ENCODE measurements at regions not wholly inside any gene's neighbourhood (a gene's known extent, or its start where the extent isn't known, plus 50 kb on each side); places are given as distances from the start of the nearest gene placed in this dataset.

DNA sequence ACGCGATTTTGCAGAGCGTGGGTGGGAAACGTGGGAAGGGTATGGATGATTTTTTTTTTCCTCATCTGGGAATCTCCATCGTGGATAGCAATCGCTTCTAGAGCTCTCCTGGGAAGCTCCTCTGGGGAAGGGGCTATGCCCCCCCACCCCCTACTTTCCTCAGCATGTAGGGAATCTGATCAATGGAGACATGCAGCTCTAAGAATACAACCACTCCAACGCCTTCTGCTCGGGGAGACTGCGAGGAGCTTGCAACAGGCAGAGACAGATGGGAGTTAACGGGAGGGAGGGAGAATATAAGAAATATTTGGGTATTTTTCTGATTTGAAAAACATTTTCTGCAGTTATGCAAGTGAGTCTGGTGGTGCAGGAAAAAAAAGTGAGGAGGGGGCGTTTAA, 104.6 kb upstream of the HSD17B12 start:
- DNase-seq: no peak

DNA sequence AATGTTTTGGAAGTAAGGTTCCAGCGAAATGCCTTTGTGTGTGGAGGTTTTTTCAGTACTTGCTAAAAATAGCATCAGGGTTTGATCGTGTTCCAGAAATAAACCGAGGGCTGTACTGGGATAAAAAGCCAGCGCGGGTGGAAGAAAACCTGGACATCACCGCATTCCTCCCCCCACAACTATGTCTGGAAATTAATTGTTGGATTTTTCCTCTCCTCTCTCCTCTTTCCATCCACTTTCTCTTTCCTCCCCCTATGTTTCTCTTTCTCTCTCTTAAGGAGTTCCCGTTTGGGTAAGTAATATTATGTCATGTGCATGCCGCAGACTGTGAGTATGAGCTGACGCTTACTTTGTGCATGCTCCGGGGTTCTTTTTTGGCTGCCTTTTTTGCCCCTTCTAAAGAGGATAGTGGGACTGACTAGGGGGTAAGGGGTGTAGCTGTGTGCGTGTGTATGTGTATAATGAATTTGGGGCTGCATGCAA, 104.2 kb upstream of the HSD17B12 start:
- no peak for DNase-seq

DNA sequence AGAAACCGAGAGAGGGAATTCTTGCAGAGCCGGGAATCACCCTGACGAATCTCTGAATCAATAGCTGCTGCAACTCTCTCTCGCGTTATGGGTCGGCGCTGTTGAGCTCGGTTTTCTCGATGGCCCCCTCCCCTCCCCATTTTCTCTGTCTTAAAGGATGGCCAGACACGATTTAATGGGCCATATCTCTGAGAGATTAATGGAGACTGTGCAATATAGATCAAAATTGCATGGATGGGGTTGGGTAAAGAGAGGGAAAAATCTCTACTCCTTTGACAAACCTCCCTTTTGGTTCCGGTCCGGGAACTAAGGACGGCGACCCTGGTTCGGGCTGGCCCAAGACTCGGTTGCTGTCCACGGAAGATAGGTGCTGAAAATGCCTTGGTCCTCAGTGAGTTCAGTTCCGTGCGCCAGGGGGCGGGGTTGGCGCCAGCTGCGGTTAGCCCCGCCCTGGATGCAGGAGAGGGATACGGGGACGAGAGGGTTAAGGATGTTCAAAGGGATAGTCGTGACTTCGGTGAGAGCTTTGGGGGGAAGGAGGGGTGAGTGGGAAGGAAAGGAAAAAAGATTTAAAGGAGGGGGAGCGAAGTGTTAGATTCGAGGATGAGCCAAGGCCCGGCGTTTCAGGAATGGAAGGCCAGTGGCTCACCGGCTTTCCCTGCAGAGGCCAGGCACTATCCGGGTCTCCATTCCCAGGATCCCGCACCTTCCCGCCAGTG, 103.6 kb upstream of the HSD17B12 start:
- peak in 1 of 2 donors; percentile 27 for DNase-seq

DNA sequence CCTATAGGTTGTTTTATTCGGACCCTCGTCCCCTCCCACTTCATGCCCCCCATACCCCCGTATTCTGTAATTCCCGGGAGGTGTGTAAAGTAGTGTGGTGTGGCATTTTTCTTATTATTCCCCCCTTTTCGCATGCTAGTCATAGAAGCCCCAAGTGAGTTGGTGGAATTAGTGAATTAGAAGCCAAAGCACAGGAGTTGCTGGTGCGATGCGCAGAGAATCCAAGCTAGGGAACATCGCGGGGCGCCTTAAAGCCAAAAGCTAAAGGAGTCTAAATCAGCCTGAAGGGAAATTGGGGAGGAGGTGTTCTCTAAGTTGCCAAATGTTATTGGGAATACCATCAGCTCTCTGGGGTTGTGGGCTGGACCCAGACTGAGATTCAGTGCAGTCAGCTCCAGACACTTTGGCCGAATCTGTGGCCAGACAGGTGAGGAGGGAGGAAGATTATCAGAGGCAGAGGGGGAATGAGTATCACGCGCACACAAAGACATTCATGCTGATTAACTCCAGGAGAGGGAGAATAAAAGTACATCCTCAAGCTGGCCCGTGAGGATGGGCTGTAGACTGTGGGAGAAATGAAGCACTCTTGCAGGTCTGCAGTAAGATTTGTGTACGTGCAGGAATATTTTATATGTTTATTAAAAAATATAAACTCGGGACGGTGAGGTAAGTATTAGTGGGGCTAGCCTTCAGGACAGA, 102.8 kb upstream of the HSD17B12 start:
- no peak for DNase-seq

DNA sequence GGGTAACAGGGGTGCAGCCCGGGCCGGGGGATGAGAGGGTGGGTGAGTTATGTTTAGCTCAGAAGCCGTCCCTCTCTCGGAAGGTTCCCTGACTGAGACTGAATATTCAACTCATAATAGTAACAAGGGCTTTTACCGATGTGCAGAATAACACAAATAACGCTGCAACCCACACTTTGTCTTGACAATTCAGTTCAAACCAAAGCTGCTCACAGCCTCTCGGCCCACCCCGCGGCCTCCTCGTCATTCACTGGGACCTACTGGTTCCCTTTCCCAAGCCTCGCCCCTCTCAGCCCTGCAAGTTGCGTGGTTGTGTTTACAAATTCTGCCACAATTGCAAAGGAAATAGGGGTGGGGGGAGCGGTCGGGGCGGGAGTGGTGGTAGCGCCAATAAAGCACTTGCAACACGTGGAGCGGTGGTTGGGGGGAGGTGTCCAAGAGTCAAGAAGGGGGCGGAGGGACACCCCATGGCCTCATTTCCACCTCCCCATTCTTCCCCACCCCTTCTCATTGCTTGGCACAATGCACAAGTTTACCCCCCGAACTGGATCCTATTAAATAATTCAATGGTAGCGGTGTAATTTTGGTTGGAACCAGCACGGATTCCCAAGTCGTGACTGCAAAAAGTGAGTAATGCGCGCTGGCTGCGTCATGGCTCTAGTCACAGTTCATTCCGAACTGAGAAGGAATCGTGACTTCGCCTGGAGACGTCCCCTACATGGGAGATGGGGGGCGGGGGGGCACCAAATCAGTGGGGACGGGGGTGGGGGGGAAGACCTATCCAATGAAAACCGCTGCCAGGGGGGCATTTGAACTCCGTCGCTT, 102.0 kb upstream of the HSD17B12 start:
- no peak for DNase-seq

DNA sequence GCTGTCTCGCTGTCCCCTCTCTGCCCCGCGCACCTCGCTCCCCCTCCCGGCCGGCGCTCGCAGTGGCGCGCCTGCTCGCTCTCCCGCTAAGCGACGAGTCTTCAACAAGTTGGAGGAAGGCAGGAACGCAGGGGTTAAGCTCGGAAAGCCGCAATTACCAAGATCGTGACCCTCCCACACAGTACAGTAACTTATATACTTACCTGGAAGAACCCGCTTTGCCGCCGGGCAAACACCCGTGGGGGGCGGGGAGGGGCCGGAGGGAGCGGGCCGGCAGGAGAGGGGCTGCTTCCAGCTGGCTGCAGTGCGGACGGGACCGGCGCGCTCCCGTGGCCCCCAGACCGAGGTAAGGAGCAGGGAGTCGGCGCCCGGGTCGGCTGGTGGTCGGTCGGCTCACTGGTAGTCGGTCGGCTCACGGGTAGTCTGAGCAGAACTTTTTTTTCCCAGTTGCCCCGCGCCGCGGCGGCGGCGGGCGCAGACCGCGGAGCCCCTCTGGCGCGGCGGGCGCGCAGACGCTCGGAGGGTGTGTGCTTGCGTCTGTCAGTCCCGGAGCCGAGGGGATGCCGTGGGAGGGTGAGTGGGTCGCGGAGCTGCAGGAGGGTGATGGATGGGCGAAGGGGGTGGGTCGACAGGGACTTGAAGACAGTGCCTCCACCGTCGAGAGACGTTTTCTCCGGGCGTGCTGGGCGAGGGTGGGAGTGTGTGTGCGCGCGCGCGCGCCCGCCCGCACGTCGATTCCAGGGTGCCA, 101.2 kb upstream of the HSD17B12 start:
- no peak for DNase-seq

DNA sequence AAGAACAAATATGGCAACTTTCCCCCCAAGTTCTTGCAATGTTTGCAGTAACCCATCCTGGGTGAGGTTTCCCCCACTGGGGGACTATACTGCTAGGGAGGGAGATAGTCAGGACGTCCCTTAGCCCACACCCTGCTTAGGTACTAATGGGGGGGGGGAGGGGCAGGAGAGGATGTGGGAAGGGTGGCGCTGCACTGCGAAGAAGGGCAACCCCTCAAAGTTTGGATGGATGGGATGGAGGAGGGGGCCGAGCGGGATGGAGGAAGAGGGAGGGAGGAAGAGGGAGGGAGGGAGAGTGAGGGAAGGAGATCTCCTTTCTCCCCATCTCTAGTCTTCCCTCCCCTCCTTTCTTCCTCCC, 100.6 kb upstream of the HSD17B12 start:
- no peak for DNase-seq

DNA sequence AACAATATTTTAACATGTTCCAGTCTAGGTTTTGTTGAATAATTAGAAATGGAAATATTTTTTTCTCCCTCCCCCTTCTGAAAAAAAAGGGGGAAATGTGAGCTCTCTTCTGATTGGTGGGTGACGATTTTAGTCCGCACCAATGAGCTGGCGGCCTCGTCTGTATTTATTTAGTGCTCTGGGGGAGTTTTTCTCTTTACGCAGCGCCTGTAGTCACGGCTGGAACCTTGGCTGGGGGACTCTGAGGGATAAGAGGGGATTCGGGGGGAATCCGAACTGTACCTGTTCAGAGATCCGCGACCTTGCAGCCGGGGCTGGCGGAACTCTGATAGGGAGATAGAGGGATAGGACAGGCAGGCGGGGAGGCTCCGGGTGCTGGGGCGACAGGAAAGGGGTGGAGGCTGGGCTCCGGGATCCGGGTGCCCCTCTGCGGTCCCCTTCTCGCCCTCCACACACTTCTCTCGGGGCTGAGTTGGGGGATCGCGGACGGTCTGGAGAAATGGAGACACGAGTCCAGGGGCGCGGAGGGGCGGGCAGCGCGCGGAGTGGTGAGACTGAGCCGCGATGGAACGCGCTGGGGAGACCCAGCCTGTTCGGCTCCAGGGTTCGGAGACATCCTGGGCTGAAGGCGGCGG, 99.7 kb upstream of the HSD17B12 start:
- DNase-seq: no peak

DNA sequence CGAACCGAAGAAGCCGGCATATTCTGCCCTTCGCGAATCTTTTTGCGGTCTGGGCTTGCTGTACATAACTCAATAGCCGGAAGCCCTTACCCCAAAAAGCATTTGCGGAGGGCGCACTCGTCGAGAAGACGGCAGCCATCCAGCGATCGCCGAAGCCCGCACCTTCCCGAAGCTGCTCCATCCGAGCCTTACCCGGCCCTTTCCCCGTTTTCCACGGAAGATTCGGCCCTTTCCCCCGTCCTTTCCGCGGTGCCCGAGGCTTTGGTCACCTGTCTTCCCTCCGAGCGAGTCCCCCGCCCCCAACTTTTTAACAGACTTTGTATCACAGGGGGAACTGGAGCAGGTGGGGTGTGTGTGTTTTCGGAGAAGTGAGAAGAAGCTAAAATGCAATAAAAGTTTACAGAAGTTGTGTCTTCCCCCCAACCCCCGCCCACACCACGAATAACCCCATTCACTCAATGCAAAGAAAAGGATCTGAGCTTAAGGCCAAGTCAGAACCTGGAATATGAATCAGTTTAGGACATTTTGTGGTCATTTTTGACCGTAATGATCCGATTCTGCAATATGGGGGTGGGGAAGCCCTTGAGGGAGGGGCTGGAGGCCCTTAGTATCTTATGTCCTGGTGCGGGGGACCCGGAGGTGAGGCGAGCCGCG, 99.0 kb upstream of the HSD17B12 start:
- DNase-seq: no peak

DNA sequence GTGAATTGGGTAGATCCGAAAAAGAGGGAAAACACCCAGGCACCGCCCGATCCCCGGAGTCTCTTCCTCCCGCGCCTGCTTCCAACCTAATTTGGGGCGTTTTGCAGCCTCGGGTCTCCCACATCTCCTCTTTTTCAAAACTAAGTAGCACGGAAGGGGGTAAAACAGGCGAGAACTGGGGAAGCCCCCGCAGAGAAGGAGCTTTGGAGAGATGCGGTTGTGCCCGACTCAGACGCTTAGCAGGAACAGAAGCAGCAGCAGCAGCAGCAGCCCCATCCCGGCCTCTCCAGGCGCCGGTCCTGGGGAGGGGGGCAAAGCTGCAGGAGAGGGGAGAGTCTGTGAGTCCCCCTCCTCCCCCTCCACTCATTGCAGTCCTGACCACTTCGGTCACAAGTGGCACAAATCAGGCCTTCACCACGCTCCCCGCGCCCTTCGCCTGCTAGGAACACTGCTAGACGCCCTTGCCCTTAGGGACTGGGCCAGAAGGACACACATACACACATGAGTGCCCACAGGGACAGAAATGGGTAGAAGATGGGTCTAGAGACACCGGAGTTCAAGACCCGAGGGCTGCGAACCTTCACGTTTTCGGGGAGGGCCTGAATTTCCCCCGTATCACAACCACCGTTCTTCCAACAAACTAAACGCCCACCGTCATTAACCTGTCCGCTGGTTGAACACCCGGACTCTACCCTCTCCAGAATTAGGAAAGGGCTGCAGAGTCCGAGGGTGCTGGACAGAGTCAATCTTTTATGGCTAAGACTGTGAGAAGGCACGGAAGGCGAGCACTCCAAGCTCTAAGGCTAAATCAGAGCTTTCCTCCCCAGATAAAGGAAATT, 98.3 kb upstream of the HSD17B12 start:
- no peak for DNase-seq

DNA sequence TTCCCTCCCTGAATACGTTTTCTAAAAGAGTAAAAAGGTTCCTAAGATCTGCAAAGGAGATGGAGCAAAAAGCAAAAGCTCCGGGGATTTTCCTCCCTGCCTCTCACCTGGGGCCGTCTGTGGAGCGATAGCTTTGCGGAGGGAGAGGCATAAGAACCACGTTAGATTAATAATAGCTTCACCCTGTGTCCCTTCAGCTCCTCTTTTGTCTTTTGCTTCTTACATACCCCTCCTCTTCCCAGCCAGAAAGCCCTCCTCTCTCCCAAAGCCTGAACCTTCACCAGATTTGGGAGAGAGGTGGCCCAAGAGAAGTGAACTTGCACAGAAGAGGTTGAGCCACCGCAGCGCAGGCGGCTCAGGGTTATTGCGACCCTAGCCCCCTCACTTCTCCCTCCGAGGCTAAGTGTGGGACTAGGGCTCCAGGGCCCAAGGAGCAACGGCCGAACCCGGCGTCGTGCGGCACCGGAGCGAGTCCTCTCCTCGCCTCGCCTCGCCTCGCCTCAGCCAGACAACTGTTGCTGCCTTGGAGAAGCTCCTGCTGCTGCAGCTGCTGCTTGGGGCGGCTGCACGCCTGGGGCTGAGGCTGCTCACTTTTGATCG, 97.6 kb upstream of the HSD17B12 start:
- no peak for DNase-seq

DNA sequence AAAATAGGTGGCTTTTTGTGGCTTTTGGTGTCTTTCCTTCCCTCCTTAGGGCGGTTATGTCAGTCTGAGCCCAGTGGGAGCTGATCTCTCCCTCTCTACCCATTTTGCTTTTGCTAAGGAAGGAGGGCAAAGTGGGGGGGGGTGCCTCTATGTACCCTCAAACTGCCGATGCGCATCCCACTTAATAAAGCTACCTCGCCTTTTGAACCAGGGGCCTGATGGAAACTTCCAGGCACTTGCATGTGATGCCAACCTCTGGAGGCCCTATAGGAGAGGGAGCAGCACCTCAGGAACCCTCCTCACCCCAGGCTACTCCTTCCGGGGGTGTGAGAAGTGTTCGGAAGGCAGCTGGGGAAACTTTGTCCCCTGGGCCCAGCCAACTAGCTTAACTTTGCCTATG, 97.0 kb upstream of the HSD17B12 start:
- no peak for DNase-seq

DNA sequence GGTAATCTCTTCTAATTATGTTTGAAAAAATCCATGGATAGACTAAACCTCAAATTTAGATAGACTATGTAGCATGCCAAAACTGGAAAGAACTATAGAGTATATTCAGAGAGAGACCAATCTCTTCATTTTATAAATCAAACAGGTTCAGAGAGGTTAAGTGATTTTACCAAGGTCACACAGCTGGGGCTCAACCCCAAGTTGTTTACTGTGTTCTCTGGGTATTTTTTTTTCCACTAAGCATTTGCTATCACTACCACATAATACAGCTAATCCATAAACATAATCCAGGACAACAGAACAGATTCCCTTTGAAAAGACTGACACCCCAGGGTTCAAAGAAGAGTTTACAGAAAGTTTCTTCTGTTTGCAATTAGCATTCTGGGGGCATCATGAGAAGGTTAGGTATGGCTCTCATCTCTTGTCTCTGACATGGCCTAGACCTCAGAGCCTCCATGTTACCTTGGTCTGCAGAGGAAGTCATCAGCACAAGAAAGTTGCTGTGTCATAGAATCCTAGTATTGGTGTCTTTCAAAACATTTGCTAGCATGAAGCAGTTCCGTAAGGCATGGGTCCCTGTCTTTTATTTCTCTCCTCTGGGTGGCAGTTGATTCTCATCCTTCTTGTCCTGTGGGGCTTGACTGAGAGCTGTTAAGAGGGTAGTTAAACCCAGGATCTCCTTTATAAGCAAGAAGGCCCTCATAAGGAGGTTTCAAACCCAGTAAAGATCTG, 94.5 kb upstream of the HSD17B12 start:
- DNase-seq: no peak

DNA sequence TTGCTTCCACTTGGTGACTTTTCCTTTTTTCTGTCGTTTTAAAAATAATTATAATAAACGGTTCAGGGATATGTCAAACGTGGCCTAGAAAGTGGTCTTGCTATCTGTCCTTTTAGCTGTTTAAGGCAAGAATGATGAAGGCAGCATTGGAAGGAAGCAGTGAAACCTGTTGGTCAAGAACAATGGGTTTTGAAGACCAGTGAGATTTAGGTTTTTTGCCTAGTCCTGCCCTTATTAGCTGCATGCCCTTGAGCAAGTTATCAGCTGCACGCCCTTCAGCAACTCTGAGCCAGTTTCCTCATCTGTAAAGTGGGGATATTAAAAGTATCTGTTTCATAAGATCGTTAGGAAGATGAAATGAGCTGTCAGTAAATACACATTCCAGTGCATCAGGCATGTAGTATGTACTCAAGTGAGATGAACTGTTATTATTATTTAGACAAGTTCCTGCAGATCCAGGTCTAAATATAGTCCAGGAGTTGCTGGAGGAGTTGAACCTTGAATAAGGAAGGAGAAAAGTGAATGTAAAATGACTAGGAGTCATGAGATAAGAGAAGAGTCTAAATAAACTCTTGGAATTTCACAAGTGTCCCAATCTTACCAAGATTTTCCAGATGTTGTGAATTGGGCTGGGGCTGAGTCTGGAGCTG, 90.8 kb upstream of the HSD17B12 start:
- no peak for DNase-seq

DNA sequence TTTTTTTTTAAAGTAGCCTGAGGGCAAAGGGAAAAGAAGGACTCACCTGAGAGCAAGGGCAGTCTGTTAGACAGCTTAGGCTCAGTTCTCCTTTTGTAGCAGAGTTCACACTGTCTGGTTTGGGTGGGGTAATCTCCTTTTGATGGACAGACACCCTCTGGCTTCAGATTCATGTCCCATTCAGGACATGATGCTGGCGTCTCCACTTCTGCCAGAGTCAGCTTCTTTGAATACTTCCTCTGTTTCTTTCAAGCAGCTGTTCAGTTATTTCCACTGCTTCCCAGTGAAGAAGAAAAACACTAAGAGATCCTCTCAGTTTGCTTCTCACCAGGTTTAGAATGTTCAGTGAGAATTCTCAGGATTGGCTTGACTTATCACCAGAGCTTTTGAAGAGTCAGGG, 79.0 kb upstream of the HSD17B12 start:
- no peak for DNase-seq

DNA sequence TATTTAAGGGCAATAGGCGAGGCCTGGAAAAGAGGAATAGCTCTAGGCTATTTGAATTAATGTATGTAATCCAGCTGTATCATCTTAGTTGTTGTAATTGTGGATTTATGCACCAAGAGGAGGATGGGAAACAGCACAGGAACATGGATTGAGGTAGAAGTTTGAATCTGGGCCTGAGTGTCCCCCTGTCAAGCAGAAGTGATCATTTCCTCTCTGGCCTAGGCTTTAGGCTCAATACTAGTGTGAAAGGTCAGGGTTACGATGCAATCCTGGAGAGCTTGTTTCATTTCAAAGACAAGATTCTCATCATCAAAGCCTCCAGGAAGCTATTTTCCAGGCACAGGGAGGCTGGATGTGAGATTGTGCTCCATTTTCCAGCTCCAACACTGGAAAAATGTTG, 77.9 kb upstream of the HSD17B12 start:
- no peak for DNase-seq

DNA sequence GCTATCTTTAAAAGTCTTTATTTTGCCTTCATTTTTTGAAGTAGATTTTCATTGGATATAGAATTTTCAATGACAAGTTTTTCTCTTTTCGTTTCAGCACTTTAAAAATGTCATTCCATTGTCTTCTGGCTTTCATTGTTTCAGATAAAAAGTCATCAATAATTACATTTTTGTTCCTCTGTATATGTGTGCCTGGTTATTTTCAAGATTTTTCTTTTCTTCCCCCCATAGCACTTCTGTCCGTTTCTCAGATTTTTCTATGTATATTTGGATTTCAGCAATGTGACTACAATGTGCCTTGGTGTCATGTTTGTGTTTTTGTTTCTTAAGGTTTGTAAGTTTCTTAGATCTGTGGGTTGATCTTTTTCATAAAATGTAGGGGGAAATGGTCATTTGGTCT, 66.3 kb upstream of the HSD17B12 start:
- DNase-seq: no peak

DNA sequence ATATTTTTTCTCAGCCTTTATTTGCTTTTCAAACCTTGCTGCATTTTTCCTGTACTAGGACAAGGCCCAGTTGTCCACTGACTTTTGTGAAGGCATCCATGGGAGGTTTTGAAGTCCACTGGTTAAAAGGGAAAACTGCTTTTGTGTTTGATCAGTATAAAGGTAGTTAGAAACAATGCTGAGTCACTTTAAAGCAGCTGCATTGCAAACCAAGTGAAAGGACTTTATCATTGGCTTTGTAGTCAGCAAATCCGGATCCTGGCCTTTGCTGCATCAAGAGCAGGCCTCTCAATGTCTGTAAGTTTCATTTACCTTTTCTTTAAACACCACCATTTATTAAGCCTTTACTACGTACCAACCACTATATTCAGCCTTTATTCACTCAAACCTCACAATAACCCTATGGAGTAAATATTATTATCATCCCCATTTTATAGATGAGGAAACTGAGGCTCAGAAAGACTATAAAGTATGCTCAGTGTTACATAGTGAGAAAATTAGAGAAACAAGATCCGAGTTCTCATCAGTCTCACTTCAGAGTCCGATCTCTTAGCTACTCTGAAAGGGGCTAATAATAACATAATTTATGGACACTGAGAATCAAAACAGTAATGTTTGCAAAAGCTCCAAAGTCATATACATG, 60.6 kb upstream of the HSD17B12 start:
- DNase-seq: no peak
